Embryonic facial prominence (tissue), 1 donor: ENCODE measurements at regions not wholly inside any gene's neighbourhood (a gene's known extent, or its start where the extent isn't known, plus 50 kb on each side); places are given as distances from the start of the nearest gene placed in this dataset.

Source experiments
- DNase-seq: peaks from one replicate; pipeline ENCODE4 v3.0.0-alpha.2; 2016; ENCODE audit errors: extremely low spot score

DNA sequence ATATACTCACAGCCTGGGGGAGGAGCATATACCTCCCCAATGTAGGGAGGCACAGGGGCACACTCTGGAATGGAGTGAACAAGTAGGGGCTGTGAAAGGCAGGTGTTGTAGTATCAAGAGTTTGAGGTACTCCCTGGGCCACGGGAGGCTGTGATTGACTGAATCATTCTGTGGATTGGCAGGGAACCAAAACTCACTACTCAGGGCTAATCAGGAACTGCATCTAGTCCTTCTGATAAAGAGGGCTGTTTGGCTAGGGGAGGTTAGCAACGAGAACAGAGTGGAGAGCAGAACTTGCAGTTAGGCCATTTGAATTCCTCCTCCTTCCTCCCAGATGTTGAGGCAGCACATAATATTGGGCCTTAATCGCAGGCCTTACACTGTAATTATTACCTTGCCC, 369.2 kb upstream of the MPDZ start:
- no peak for DNase-seq

GRCh38 chr9:13648068-13648467, 368.6 kb upstream of the MPDZ start:
- no peak for DNase-seq

DNA sequence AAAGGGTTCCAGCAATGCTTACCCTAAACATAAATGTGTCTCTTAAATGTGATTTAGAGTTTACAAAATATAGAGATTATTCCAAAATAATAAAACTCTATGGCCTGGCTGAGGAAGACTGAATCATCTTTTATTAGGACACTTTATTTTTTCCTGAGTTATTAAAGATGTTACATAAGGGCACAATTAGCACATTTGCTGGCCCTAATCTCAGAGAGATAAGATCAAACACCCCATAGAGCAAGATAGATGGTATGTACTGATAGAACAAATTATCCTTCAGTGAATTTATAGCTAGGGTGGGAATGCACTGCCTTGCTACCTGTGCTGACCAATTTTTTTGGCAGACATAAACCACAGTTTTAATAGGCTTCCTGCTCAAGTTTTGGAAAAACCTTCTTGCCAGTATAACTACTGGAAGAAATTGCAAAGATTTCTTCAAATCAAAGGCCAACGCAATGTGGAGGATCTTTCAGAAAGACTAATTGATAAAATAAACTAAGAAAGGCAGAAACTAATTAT, 367.1 kb upstream of the MPDZ start:
- DNase-seq: no peak

GRCh38 chr9:13645557-13645956, 366.1 kb upstream of the MPDZ start:
- DNase-seq: no peak

DNA sequence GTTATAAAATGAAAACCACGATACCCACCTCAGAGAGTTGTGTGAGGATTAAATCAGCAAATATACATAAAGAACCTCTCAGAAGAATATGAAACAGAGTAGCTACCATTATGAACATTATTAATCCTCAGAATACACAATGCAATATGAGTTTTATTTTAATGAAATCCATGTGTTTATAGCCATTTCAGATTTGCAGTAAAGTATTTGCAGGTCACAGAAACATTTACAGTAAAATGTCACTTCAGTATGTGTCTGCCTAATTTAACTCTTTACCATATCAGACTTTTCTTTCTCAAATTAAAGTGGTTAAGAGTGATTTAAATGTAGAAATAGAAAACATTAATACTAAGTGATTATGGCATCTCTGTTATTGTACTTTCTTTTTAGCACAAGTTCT, 365.2 kb upstream of the MPDZ start:
- DNase-seq: no peak

- no peak for DNase-seq
Observed at GRCh38 chr9:13642646-13643045, 363.2 kb upstream of the MPDZ start.

DNA sequence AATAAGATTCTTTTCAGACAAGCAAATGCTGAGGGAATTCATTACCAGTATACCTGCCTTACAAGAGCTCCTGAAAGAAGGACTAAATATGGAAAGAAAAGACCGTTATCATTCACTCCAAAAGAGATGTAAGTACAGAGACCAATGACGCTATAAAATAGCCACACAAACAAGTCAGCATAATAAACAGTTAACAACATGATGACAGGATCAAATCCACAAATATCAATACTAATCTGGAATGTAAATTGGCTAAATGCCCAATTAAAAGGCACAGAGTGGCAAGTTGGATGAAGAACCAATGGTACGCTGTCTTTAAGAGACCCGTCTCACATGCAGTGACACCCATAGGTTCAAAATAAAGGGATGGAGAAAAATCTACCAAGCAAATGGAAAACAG, 349.6 kb upstream of the MPDZ start:
- no peak for DNase-seq

DNA sequence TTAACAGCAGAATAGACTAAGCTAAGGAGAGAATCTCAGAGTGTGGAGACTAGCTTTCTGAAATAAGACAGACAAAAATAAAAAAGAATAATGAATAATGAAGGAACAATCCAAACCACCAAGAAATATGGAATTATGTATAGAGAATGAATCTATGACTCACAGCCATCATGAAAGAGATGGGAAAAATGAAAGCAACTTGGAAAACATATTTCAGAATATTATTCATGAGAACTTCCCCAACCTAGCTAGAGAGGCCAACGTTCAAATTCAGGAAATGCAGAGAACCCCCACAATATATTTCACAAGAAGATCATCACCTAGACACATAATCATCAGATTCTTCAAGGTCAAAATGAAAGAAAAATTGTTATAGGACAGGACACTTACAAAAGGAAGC, 349.0 kb upstream of the MPDZ start:
- no peak for DNase-seq

DNA sequence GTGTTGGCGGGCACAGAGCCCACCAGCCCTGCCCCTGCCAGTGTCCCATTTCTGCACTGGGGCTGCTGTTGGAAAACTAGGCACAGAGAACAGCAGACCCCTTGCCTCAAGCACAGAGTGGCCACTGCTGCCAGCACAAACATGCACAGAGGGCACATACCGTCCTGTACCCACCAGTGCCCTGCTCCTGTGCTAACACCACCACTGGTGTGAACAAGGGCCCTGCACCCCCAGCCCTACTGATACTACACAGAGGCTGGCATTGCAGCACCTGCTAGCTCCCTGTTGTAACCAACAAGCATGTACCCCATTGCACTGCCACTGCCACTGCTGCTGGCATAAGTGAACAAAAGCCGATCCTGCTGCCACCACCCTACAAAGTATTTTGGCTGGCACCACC, 348.0 kb upstream of the MPDZ start:
- no peak for DNase-seq

- no peak for DNase-seq
Observed at GRCh38 chr9:13627071-13627470, 347.6 kb upstream of the MPDZ start.

- no peak for DNase-seq
Observed at GRCh38 chr9:13626601-13627000, 347.1 kb upstream of the MPDZ start.

GRCh38 chr9:13621872-13622564, 342.5 kb upstream of the MPDZ start:
- DNase-seq: no peak

GRCh38 chr9:13616491-13617035, 337.1 kb upstream of the MPDZ start:
- DNase-seq: no peak

DNA sequence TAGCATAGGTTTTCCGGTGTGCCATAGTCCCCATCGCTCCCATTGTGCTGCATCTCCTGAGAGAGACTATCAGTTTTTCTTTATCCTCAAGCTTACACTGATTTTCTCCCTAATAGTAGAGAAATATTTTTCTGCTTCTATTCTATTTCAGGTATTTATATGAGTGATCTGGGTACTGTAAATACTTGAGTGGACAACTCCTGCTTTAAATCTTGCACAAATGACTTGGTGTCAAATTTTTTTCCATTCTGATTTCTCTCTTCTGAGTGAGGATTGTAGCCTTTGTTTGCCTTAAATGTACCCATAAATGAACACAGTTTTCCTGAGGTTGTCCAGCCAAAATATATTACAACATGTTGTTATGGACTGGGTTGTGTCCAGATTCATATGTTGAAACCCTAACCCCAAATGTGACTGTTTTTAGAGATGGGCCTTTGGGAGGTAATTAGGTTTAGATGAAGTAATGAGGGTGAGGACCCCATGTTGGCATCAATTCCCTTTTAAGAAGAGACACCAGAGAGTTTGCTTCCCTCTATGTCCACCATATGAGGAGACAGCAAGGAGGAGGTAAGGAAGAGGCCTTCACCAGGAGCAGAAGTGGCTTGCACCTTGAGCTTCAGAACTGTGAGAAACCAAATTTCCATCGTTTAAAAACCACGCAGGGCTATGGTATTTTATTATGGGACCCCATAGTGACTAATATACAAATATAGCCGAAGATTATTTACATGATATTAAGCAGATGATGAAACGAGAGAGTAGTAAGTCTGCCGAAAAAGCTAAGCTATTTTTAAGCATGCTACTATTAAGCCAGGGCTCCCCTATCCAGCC, 336.4 kb upstream of the MPDZ start:
- no peak for DNase-seq

DNA sequence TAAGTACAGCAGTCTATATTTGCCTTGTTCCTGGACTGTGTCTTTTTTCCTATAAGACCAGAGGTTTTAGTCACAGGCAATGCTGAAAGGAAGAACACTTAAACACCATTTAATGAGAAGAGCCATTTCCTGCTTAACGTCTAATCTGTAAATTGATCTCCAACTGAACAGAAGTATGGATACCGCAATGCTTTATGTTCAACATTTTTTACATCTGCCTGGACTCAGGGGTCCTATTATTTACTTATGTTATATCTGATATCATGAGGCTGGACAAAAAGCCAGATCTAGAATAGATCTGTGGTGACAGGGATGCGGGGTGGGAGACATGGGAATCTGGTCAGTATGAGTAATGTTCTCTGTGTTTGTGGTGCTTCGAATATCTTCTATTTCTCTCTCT, 334.6 kb upstream of the MPDZ start:
- no peak for DNase-seq

DNA sequence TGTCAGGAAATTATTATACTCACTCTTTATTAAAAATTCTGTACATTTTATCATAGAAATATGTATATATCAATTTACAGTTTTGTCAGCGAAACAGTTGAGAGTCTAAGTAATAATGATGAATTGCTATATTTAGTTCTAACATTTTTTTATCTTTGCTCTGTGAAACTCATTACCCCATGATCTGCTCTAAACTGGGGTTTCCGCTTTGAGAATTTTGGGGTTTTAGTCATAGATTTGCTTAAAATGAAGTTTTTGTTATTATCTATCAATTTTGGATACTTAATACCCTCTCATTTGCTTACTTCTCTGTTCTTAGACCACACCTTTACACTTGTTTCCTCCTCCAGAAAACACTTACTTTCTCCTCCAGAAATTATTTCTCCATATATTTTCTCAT, 333.8 kb upstream of the MPDZ start:
- DNase-seq: no peak

DNA sequence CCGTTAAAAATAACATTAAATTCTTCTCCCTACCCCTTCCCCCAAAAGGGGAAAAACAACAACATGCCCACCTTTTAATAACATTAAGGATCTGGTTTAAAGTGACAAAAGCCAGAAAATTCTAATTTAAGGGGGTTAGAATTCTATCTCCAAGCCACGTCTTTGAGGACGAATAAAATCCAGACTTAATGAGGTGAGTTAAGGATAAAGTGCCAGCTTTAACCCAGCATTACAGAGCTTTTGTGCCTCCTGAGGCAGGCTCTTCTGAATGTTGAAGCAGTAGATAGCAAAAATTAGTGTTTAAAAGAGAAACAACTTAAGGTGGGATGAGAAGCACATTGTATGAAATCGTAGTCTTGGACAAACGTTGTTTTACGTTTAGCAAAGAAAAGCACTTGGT, 329.0 kb upstream of the MPDZ start:
- DNase-seq: no peak

- no peak for DNase-seq
Observed at GRCh38 chr9:13607481-13608441, 328.3 kb upstream of the MPDZ start.

- DNase-seq: no peak
Observed at GRCh38 chr9:13606586-13606985, 327.1 kb upstream of the MPDZ start.

GRCh38 chr9:13603921-13604320, 324.4 kb upstream of the MPDZ start:
- DNase-seq: no peak

DNA sequence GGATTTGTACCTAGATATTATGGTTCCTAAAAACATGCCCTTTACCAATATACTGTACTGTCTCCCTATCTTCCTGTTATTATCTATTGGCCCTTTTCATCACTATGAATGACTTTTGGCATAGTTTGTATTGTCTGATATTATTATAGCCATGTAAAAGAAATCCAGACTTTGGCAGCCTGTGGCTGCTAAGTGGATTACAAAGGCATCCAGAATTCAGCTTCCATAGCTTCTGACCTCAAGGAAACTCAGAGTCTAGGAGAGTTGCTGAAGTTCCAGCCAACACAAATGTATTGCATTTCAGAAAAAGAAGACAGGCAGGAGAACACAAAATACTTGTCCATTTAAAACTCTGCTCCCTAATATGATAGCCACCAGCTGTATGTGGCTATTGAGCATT, 319.2 kb upstream of the MPDZ start:
- no peak for DNase-seq

DNA sequence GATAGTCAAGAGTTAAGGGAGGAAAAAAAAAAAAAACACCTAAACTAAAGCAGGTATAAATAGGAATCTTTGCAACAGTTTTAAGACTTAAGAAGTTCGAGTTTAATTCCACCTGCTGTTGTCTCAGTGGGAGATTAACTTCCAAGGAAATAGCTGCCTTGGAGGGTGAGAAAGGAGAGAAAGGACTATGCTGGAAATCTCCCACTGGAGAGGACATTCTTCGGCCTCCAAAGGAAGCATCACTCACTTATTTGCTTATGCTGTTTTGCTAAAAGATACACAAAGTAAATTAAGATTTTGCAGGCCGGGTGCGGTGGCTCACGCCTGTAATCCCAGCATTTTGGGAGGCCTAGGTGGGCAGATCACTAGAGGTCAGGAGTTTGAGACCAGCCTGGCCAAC, 317.9 kb upstream of the MPDZ start:
- DNase-seq: no peak
